ENCODE measurements at regions not wholly inside any gene's neighbourhood (a gene's known extent, or its start where the extent isn't known, plus 50 kb on each side); places are given as distances from the start of the nearest gene placed in this dataset.

GRCh38 chr4:62618042-62618441 is 1417.9 kb downstream of the ADGRL3 start:
- ATAC-seq (no peak), DNase-seq (ENCODE audit: low read depth, low spot score) (no peak)
- Histone ChIP-seq H3K4me3 (ENCODE audit: low read depth in 2 of 2, low read length in 2 of 2) (no peak overlapping the region), H3K27me3 (ENCODE audit: control insufficient read depth, insufficient read depth, low read length) (no peaks in the 10 kb centered on the region), H3K9me3 (ENCODE audit: control insufficient read depth, insufficient read depth, low read depth, low read length) (no peaks in the 10 kb centered on the region), H3K36me3 (ENCODE audit: control insufficient read depth, insufficient read depth, low read length) (no peaks in the 10 kb centered on the region), H3K27ac (ENCODE audit: low read length) (no peak overlapping the region), H3K4me1 (ENCODE audit: control insufficient read depth, insufficient read depth, low read length) (no peaks in the 10 kb centered on the region)
- TF ChIP-seq POLR2AphosphoS5 (IDR thresholded peaks at IDR 0.05; ENCODE audit: low read depth, low read length) (no peak), CTCF (IDR thresholded peaks at IDR 0.05) (no peak), SIN3A (IDR thresholded peaks at IDR 0.05; ENCODE audit: borderline replicate concordance, insufficient read depth, low read depth, low read length) (no peak), TCF7L2 (IDR thresholded peaks at IDR 0.05; ENCODE audit: low read depth, low read length) (no peak), REST (IDR thresholded peaks at IDR 0.05; ENCODE audit: insufficient read depth in 1 of 2, low read depth in 2 of 2, low read length in 1 of 2) (no peak)
- ChIA-PET CTCF (no interaction called here), POLR2A (no interaction called here)
- in situ Hi-C loops (cut with HindIII; ENCODE audit: low pct_unique_long_range_greater_than_20kb, low sequenced_read_pairs) (no loop called here), intact Hi-C loops (cut with micrococcal nuclease; ENCODE audit: unreplicated experiment) (no loop called here)
- no TSS peak for BruUV-seq (replicated peaks)

GRCh38 chr4:62601737-62602136 is 1401.6 kb downstream of the ADGRL3 start:
- TF ChIP-seq REST (IDR thresholded peaks at IDR 0.05; ENCODE audit: insufficient read depth in 1 of 2, low read depth in 2 of 2, low read length in 1 of 2) (no peak), SIN3A (IDR thresholded peaks at IDR 0.05; ENCODE audit: borderline replicate concordance, insufficient read depth, low read depth, low read length) (no peak)
- Histone ChIP-seq H3K4me3 (ENCODE audit: low read depth in 2 of 2, low read length in 2 of 2) (no peak overlapping the region), H3K9me3 (ENCODE audit: control insufficient read depth, insufficient read depth, low read depth, low read length) (no peaks in the 10 kb centered on the region), H3K27me3 (ENCODE audit: control insufficient read depth, insufficient read depth, low read length) (no peaks in the 10 kb centered on the region), H3K4me1 (ENCODE audit: control insufficient read depth, insufficient read depth, low read length) (no peaks in the 10 kb centered on the region), H3K36me3 (ENCODE audit: control insufficient read depth, insufficient read depth, low read length) (no peaks in the 10 kb centered on the region), H3K27ac (ENCODE audit: low read length) (no peak overlapping the region)
- POLR2A ChIA-PET = no interaction called here
- BruUV-seq (replicated peaks) = no TSS peak
- intact Hi-C loops (cut with micrococcal nuclease; ENCODE audit: unreplicated experiment) (no loop called here), in situ Hi-C loops (cut with HindIII; ENCODE audit: low pct_unique_long_range_greater_than_20kb, low sequenced_read_pairs) (no loop called here)
- DNase-seq (ENCODE audit: low read depth, low spot score) (no peak), ATAC-seq (no peak)
- CTCF ChIA-PET = no interaction called here

All from Panc1 (cell line).